ENCODE measurements at regions not wholly inside any gene's neighbourhood (a gene's known extent, or its start where the extent isn't known, plus 50 kb on each side); places are given as distances from the start of the nearest gene placed in this dataset.

- no peak for TF ChIP-seq ZNF112 (tag by site-specific recombination; IDR thresholded peaks at IDR 0.05)
- no peak for TF ChIP-seq ZNF621 (tag by site-specific recombination; IDR thresholded peaks at IDR 0.05)
- no peak for TF ChIP-seq ZNF639 (tag by site-specific recombination; IDR thresholded peaks at IDR 0.05)
- TF ChIP-seq CTCF (tag by site-specific recombination; IDR thresholded peaks at IDR 0.05) = no peak
- no peak for TF ChIP-seq HOXA7 (CRISPR knock-in tag; IDR thresholded peaks at IDR 0.05; ENCODE audit: borderline replicate concordance)
- no peak for TF ChIP-seq ZBTB8A (tag by site-specific recombination; IDR thresholded peaks at IDR 0.05)
- no peak for TF ChIP-seq ZNF274 (IDR thresholded peaks at IDR 0.05; ENCODE audit: low read length)
- TF ChIP-seq ZNF274 (tag by site-specific recombination; IDR thresholded peaks at IDR 0.05; ENCODE audit: borderline replicate concordance) = no peak
- no peak for TF ChIP-seq ZNF785 (tag by site-specific recombination; IDR thresholded peaks at IDR 0.05)
- TF ChIP-seq ZNF416 (tag by site-specific recombination; IDR thresholded peaks at IDR 0.05) = no peak
- no peak for TF ChIP-seq ZEB2 (tag by site-specific recombination; IDR thresholded peaks at IDR 0.05)
- no peak for TF ChIP-seq TRIM28 (IDR thresholded peaks at IDR 0.05; ENCODE audit: borderline replicate concordance, low read length)
These were observed 187.6 kb upstream of the FAM78B start for GRCh38 chr1:166354406-166354805.
